Tibial nerve (tissue), 4 donors: ENCODE measurements at regions not wholly inside any gene's neighbourhood (a gene's known extent, or its start where the extent isn't known, plus 50 kb on each side); places are given as distances from the start of the nearest gene placed in this dataset.

Experiments
- EP300 ChIP-seq, 2 donors: sonication (generic); formaldehyde crosslinking; IDR thresholded peaks; one replicate each; pipeline ENCODE4 v1.6.1; 2017; ENCODE audit warnings: antibody characterized with exemption in 2 of 2, mild to moderate bottlenecking in 1 of 2
- POLR2A ChIP-seq, 2 donors: fragments of 450-650 bp; IDR thresholded peaks; one replicate each; pipeline ENCODE4 v1.6.1; 2017; ENCODE audit warnings: antibody characterized with exemption in 2 of 2, mild to moderate bottlenecking in 2 of 2, moderate library complexity in 2 of 2
- TF ChIP-seq, protein P1 (sequence below), 5 experiments: fragments of 200-600 bp in 3 of 5; fragments of 450-650 bp in 2 of 5; sonication (generic) in 3 of 5; IDR thresholded peaks; one replicate each; pipeline ENCODE4 v1.5.1; 2016 to 2019; ENCODE audit warnings: antibody characterized with exemption in 5 of 5, mild to moderate bottlenecking in 3 of 5, moderate library complexity in 2 of 5

DNA sequence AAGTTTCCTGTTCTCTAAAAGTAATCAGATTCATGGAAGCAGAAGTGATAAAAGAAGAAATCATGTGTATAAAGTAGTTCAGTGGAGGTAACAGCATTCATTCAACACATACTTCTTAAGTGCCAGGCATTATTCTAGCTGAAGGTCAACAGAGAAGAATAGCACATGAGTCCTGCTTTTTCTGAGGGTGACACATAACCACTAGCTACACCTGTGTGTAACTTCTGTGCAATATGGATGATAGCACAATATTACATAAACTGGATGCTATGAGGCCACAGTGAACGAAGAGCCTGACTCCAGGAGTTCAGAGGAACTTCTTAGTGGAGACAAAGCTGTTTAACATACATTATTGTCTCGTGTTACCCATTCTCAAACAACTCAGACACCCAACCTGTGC, 114.3 kb upstream of the PCED1B start:
- no peak for TF ChIP-seq EP300 (IDR thresholded peaks at IDR 0.05)
- TF ChIP-seq POLR2A (IDR thresholded peaks at IDR 0.05) = no peak
- TF ChIP-seq, protein P1, sequence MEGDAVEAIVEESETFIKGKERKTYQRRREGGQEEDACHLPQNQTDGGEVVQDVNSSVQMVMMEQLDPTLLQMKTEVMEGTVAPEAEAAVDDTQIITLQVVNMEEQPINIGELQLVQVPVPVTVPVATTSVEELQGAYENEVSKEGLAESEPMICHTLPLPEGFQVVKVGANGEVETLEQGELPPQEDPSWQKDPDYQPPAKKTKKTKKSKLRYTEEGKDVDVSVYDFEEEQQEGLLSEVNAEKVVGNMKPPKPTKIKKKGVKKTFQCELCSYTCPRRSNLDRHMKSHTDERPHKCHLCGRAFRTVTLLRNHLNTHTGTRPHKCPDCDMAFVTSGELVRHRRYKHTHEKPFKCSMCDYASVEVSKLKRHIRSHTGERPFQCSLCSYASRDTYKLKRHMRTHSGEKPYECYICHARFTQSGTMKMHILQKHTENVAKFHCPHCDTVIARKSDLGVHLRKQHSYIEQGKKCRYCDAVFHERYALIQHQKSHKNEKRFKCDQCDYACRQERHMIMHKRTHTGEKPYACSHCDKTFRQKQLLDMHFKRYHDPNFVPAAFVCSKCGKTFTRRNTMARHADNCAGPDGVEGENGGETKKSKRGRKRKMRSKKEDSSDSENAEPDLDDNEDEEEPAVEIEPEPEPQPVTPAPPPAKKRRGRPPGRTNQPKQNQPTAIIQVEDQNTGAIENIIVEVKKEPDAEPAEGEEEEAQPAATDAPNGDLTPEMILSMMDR (IDR thresholded peaks at IDR 0.05) = no peak
